Body of pancreas (tissue), 4 donors: ENCODE measurements at regions not wholly inside any gene's neighbourhood (a gene's known extent, or its start where the extent isn't known, plus 50 kb on each side); places are given as distances from the start of the nearest gene placed in this dataset.

Experiments used
- ATAC-seq: fragments of 150-250 bp; one replicate; pipeline ENCODE4 v1.9.1; 2016
- DNase-seq, 4 donors: peaks; one replicate each; pipeline ENCODE4 v3.0.0-alpha.2; 2019
- H3K27ac ChIP-seq, 4 donors: fragments of 200-600 bp; sonication (generic); 1 replicate in 3 of 4; 2 replicates in 1 of 4; pipeline versions ENCODE4 v1.5.1 to v1.6.1; 2016 to 2019; ENCODE audit warnings: mild to moderate bottlenecking in 1 of 4, mixed read lengths in 1 of 4, moderate library complexity in 1 of 4
- H3K27me3 ChIP-seq, 2 donors: fragments of 200-600 bp; sonication (generic); one replicate each; pipeline ENCODE4 v1.6.0; 2016; ENCODE audit warnings: mild to moderate bottlenecking in 1 of 2
- H3K36me3 ChIP-seq, 2 donors: fragments of 200-600 bp; sonication (generic); replicated peaks in 1 of 2; 2 replicates each; pipeline ENCODE4 v1.5.1; 2016; ENCODE audit warnings: low read depth in 2 of 2; ENCODE audit not compliant: insufficient read depth in 1 of 2
- H3K4me1 ChIP-seq: fragments of 200-600 bp; sonication (generic); one replicate; pipeline ENCODE4 v1.6.0; 2016
- H3K4me3 ChIP-seq, 2 donors: fragments of 200-600 bp; sonication (generic); 1 replicate in 1 of 2; 2 replicates in 1 of 2; pipeline ENCODE4 v1.5.1; 2016 to 2019
- H3K9me3 ChIP-seq, 3 donors: fragments of 200-600 bp; sonication (generic); 1 replicate in 2 of 3; 2 replicates in 1 of 3; pipeline ENCODE4 v1.5.1; 2016
- CTCF ChIP-seq, 7 experiments: fragments of 450-650 bp in 4 of 7; fragments of 200-600 bp in 3 of 7; sonication (generic) in 3 of 7; IDR thresholded peaks; one replicate each; pipeline ENCODE4 v1.5.1; 2016 to 2019; ENCODE audit warnings: antibody characterized with exemption in 7 of 7
- POLR2A ChIP-seq, 3 donors: fragments of 450-650 bp; IDR thresholded peaks; one replicate each; pipeline ENCODE4 v1.6.1; 2016; ENCODE audit warnings: antibody characterized with exemption in 3 of 3, mild to moderate bottlenecking in 2 of 3
- WGBS, 2 donors: methylation state at CpG; one replicate each; pipeline ENCODE4 v1.1.5; 2017; 5-methylcytosine and 5-hydroxymethylcytosine counted together
- intact Hi-C: fragments of 100-400 bp; cut with DNase I; formaldehyde crosslinking; loops from one replicate; pipeline ENCODE4 v1.15.1; 2023

GRCh38 chr12:113759135-113759534, 207.0 kb downstream of the RBM19 start:
- TF ChIP-seq POLR2A (IDR thresholded peaks at IDR 0.05) (no peak), CTCF (IDR thresholded peaks at IDR 0.05) (no peak)
- H3K9me3 ChIP-seq = no peaks in the 10 kb centered on the region
- 90 to 94% methylated on average over 2 of the region's 2 CpGs for WGBS, 2 donors
- no peaks in the 10 kb centered on the region for H3K36me3 ChIP-seq
- no peak for DNase-seq
- no peaks in the 10 kb centered on the region for H3K27me3 ChIP-seq
- intact Hi-C loops = no loop called here
- H3K4me3 ChIP-seq = no peak overlapping the region
- H3K4me1 ChIP-seq = no peaks in the 10 kb centered on the region
- H3K27ac ChIP-seq = no peak overlapping the region
- ATAC-seq = no peak

GRCh38 chr12:113758165-113758924, 207.8 kb downstream of the RBM19 start:
- Histone ChIP-seq H3K9me3 (no peaks in the 10 kb centered on the region), H3K27me3 (no peaks in the 10 kb centered on the region), H3K4me1 (no peaks in the 10 kb centered on the region), H3K36me3 (no peaks in the 10 kb centered on the region), H3K4me3 (no peak overlapping the region), H3K27ac (no peak overlapping the region)
- no peak for TF ChIP-seq CTCF (IDR thresholded peaks at IDR 0.05)
- TF ChIP-seq POLR2A (IDR thresholded peaks at IDR 0.05) = no peak
- intact Hi-C loops = no loop called here
- WGBS, 2 donors = 46 to 62% methylated on average over 6 of the region's 6 CpGs
- DNase-seq (no peak), ATAC-seq (no peak)

- no peaks in the 10 kb centered on the region for H3K27me3 ChIP-seq
- WGBS, 2 donors = 37 to 41% methylated on average over 12 to 14 of the region's 14 CpGs
- TF ChIP-seq CTCF (IDR thresholded peaks at IDR 0.05) = no peak
- TF ChIP-seq POLR2A (IDR thresholded peaks at IDR 0.05) = no peak
- no peak overlapping the region for H3K4me3 ChIP-seq
- H3K36me3 ChIP-seq = no peaks in the 10 kb centered on the region
- DNase-seq (no peak), ATAC-seq (no peak)
- intact Hi-C loops = no loop called here
- H3K9me3 ChIP-seq = no peaks in the 10 kb centered on the region
- no peak overlapping the region for H3K27ac ChIP-seq
- no peaks in the 10 kb centered on the region for H3K4me1 ChIP-seq
These were observed 208.7 kb downstream of the RBM19 start for GRCh38 chr12:113757221-113758002.

- WGBS, 2 donors = 18 to 38% methylated on average over 4 of the region's 4 CpGs
- no peak overlapping the region for H3K4me3 ChIP-seq
- no peaks in the 10 kb centered on the region for H3K27me3 ChIP-seq
- DNase-seq (no peak), ATAC-seq (no peak)
- no peaks in the 10 kb centered on the region for H3K9me3 ChIP-seq
- H3K27ac ChIP-seq = no peak overlapping the region
- no peaks in the 10 kb centered on the region for H3K4me1 ChIP-seq
- intact Hi-C loops = no loop called here
- H3K36me3 ChIP-seq = no peaks in the 10 kb centered on the region
- TF ChIP-seq POLR2A (IDR thresholded peaks at IDR 0.05) (no peak), CTCF (IDR thresholded peaks at IDR 0.05) (no peak)
These were observed 209.5 kb downstream of the RBM19 start for GRCh38 chr12:113756609-113757008.
